ENCODE measurements at regions not wholly inside any gene's neighbourhood (a gene's known extent, or its start where the extent isn't known, plus 50 kb on each side); places are given as distances from the start of the nearest gene placed in this dataset.

- Histone ChIP-seq H3K9me3 (ENCODE audit: control insufficient read depth, insufficient read depth, low read length) (no peaks in the 10 kb centered on the region), H3K4me1 (ENCODE audit: insufficient read depth, low read length) (no peaks in the 10 kb centered on the region), H3K36me3 (ENCODE audit: insufficient read depth, low read length) (no peaks in the 10 kb centered on the region), H3K9ac (ENCODE audit: low read depth, low read length) (no peak overlapping the region)
These were observed 276.6 kb downstream of the DTWD2 start for GRCh38 chr5:118711727-118712126.

- Histone ChIP-seq H3K9ac (ENCODE audit: low read depth, low read length) (no peak overlapping the region), H3K36me3 (ENCODE audit: insufficient read depth, low read length) (no peaks in the 10 kb centered on the region), H3K9me3 (ENCODE audit: control insufficient read depth, insufficient read depth, low read length) (peaks cover 10% of the 10 kb centered on the region), H3K4me1 (ENCODE audit: insufficient read depth, low read length) (no peaks in the 10 kb centered on the region)
These were observed 282.2 kb downstream of the DTWD2 start for GRCh38 chr5:118705959-118706667.

- no peaks in the 10 kb centered on the region for H3K4me1 ChIP-seq (ENCODE audit: insufficient read depth, low read length)
- peaks cover 10% of the 10 kb centered on the region for H3K9me3 ChIP-seq (ENCODE audit: control insufficient read depth, insufficient read depth, low read length)
- no peak overlapping the region for H3K9ac ChIP-seq (ENCODE audit: low read depth, low read length)
- no peaks in the 10 kb centered on the region for H3K36me3 ChIP-seq (ENCODE audit: insufficient read depth, low read length)
These were observed 285.1 kb downstream of the DTWD2 start for GRCh38 chr5:118703241-118703640.

DNA sequence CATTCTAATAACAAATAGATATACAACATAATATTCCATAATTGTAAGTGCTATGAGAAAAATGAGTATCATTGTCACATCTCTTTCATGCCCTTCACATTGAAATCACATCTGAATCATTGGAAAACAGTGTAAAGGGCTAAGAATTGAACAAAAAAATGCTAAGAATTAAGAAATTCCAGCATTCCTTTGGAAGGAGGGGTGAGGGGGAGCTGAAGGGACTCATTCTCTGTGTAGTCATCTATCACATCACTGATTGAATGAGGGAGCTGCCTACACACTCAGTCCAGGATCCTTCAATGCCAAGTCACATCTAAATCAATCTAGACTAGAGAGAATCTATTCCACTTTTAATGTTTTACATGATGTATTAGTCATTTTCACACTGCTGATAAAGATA, 286.6 kb downstream of the DTWD2 start:
- H3K4me1 ChIP-seq (ENCODE audit: insufficient read depth, low read length): no peaks in the 10 kb centered on the region
- peaks cover 10% of the 10 kb centered on the region for H3K9me3 ChIP-seq (ENCODE audit: control insufficient read depth, insufficient read depth, low read length)
- no peaks in the 10 kb centered on the region for H3K36me3 ChIP-seq (ENCODE audit: insufficient read depth, low read length)
- H3K9ac ChIP-seq (ENCODE audit: low read depth, low read length): no peak overlapping the region

GRCh38 chr5:118700510-118700909, 287.8 kb downstream of the DTWD2 start:
- H3K4me1 ChIP-seq (ENCODE audit: insufficient read depth, low read length): no peaks in the 10 kb centered on the region
- no peak overlapping the region for H3K9ac ChIP-seq (ENCODE audit: low read depth, low read length)
- no peaks in the 10 kb centered on the region for H3K36me3 ChIP-seq (ENCODE audit: insufficient read depth, low read length)
- peaks cover 10% of the 10 kb centered on the region for H3K9me3 ChIP-seq (ENCODE audit: control insufficient read depth, insufficient read depth, low read length)

DNA sequence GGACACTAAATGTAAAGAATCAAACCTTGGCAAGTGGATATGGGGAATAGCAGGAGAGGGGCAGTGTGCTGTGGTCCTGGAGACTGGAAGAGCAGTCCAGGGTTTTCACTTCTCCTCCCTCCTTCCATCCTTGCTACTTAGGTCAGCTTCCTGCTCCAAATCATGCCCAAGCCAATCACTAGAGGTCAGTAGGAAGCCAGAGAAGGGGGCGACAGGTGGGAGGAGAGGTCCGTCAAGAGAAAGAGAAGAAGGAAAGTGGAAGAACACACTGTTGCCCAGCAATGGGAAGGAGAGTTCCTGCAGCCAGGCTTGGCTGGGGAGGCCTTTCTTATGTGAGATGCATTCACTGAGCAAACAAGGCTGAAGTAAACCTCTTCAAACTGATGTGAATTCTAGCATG, 289.6 kb downstream of the DTWD2 start:
- H3K4me1 ChIP-seq (ENCODE audit: insufficient read depth, low read length): no peaks in the 10 kb centered on the region
- H3K9me3 ChIP-seq (ENCODE audit: control insufficient read depth, insufficient read depth, low read length): peaks cover 10% of the 10 kb centered on the region
- no peak overlapping the region for H3K9ac ChIP-seq (ENCODE audit: low read depth, low read length)
- H3K36me3 ChIP-seq (ENCODE audit: insufficient read depth, low read length): no peaks in the 10 kb centered on the region

DNA sequence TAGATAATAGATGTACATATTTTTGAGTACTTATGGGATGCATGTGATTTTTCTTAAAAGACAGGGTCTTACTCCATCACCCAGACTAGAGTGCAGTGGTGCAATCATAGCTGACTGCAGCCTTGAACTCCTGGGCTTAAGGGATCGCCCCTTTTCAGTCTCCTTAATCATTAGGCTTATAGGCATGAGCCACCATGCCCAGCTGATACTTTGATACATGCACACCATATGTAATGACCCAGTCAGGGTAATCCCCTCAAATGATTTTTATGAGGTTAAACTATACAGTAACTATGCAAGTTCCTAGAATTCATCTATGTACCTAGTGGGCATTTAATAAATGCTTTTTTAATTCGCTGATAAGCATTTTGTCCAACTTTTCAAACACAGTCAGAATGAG, 292.3 kb downstream of the DTWD2 start:
- peaks cover 4% of the 10 kb centered on the region for H3K4me1 ChIP-seq (ENCODE audit: insufficient read depth, low read length)
- H3K9ac ChIP-seq (ENCODE audit: low read depth, low read length): no peak overlapping the region
- H3K9me3 ChIP-seq (ENCODE audit: control insufficient read depth, insufficient read depth, low read length): no peaks in the 10 kb centered on the region
- H3K36me3 ChIP-seq (ENCODE audit: insufficient read depth, low read length): no peaks in the 10 kb centered on the region

DNA sequence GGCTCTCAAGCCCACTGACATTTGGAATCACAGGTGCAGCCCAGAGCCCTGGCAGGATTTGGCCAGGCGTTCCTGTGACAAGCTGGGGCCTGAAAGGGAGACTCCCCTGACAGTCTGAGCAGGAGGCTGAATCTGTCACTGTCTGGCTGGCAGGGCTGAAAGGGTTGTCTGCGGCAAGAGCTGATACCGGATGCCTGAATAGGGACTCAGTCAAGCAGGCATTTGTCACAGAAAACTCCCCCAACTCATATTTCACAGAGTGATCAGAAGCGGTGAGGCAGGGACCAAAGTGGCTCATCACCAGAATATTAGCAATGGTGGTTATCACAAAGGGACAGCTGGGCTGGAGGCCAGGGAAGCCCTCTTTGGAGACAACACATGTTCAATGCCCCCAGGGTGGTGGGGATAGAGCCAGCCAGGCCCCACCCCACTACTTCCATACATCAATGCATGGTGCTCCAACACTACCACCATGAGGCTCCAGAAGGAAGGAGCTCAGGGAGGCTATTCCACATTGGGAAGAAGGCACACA, 295.5 kb downstream of the DTWD2 start:
- no peak overlapping the region for H3K9ac ChIP-seq (ENCODE audit: low read depth, low read length)
- no peaks in the 10 kb centered on the region for H3K9me3 ChIP-seq (ENCODE audit: control insufficient read depth, insufficient read depth, low read length)
- no peaks in the 10 kb centered on the region for H3K36me3 ChIP-seq (ENCODE audit: insufficient read depth, low read length)
- peaks cover 4% of the 10 kb centered on the region for H3K4me1 ChIP-seq (ENCODE audit: insufficient read depth, low read length)

GRCh38 chr5:118687661-118688621, 300.4 kb downstream of the DTWD2 start:
- no peaks in the 10 kb centered on the region for H3K36me3 ChIP-seq (ENCODE audit: insufficient read depth, low read length)
- peaks cover 3% of the 10 kb centered on the region for H3K4me1 ChIP-seq (ENCODE audit: insufficient read depth, low read length)
- no peaks in the 10 kb centered on the region for H3K9me3 ChIP-seq (ENCODE audit: control insufficient read depth, insufficient read depth, low read length)
- no peak overlapping the region for H3K9ac ChIP-seq (ENCODE audit: low read depth, low read length)

GRCh38 chr5:118687100-118687499, 301.2 kb downstream of the DTWD2 start:
- H3K9ac ChIP-seq (ENCODE audit: low read depth, low read length): no peak overlapping the region
- H3K36me3 ChIP-seq (ENCODE audit: insufficient read depth, low read length): no peaks in the 10 kb centered on the region
- H3K9me3 ChIP-seq (ENCODE audit: control insufficient read depth, insufficient read depth, low read length): no peaks in the 10 kb centered on the region
- no peaks in the 10 kb centered on the region for H3K4me1 ChIP-seq (ENCODE audit: insufficient read depth, low read length)

GRCh38 chr5:118681655-118682054, 306.7 kb downstream of the DTWD2 start:
- H3K9me3 ChIP-seq (ENCODE audit: control insufficient read depth, insufficient read depth, low read length): no peaks in the 10 kb centered on the region
- no peak overlapping the region for H3K9ac ChIP-seq (ENCODE audit: low read depth, low read length)
- H3K4me1 ChIP-seq (ENCODE audit: insufficient read depth, low read length): no peaks in the 10 kb centered on the region
- no peaks in the 10 kb centered on the region for H3K36me3 ChIP-seq (ENCODE audit: insufficient read depth, low read length)

DNA sequence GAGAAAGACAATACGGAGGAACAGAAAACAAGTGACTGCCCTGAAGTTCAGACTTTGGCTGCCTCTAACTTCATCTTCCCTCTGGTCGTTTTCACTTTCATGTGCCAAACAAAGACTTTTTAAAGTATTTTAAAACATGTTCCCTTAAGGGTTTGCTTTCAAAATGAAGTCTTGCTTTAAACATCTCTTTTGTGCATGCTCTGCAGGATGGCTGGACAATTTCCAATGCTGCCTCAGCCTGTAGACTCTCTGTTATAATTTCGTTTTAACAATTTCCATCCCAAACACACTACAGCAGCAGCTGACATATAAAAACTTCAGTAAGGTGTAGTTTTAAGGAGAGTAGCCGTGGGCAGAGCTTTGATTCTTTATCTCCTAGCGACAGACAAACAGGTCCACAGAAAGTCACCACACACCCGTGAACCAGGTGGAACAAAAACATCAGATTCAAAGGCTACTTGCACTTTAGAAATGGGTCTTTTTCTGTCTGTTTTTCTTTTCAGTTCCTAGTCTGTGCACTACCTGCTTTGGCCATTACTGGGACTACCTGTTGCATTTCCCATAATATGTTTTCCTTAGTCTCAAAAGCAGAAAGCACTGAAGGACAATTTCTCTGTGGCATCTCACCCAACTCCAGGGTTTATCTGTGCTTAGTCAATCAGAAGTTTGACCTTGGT, 308.9 kb downstream of the DTWD2 start:
- Histone ChIP-seq H3K9me3 (ENCODE audit: control insufficient read depth, insufficient read depth, low read length) (no peaks in the 10 kb centered on the region), H3K4me1 (ENCODE audit: insufficient read depth, low read length) (no peaks in the 10 kb centered on the region), H3K9ac (ENCODE audit: low read depth, low read length) (no peak overlapping the region), H3K36me3 (ENCODE audit: insufficient read depth, low read length) (no peaks in the 10 kb centered on the region)

GRCh38 chr5:118678746-118679145, 309.6 kb downstream of the DTWD2 start:
- H3K9me3 ChIP-seq (ENCODE audit: control insufficient read depth, insufficient read depth, low read length): no peaks in the 10 kb centered on the region
- H3K4me1 ChIP-seq (ENCODE audit: insufficient read depth, low read length): no peaks in the 10 kb centered on the region
- no peak overlapping the region for H3K9ac ChIP-seq (ENCODE audit: low read depth, low read length)
- no peaks in the 10 kb centered on the region for H3K36me3 ChIP-seq (ENCODE audit: insufficient read depth, low read length)

DNA sequence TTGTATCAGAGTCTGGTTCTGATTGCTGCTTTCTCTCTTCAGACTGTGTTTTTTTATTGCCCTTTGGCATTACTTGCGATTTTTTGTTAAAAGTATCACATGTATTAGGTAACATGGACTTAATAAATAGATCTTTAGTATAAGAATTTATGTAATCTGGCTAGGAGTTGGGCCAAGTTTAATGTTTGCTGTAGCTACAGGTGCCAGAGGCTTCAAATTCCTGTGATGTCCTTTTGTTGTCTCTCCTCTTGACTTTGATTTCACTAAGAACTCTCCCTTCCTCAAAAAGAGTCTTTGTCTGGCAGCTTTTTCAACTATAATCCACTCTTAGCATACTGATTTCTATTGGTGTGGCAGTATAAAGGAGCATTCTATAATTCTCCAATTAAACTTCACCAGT, 313.1 kb downstream of the DTWD2 start:
- H3K36me3 ChIP-seq (ENCODE audit: insufficient read depth, low read length): no peaks in the 10 kb centered on the region
- no peaks in the 10 kb centered on the region for H3K9me3 ChIP-seq (ENCODE audit: control insufficient read depth, insufficient read depth, low read length)
- H3K9ac ChIP-seq (ENCODE audit: low read depth, low read length): no peak overlapping the region
- no peaks in the 10 kb centered on the region for H3K4me1 ChIP-seq (ENCODE audit: insufficient read depth, low read length)
